Ishikawa (cell line): ENCODE measurements at regions not wholly inside any gene's neighbourhood (a gene's known extent, or its start where the extent isn't known, plus 50 kb on each side); places are given as distances from the start of the nearest gene placed in this dataset.

ENCODE experiments used
- CEBPB ChIP-seq: IDR thresholded peaks from 2 replicates; pipeline ENCODE4 v1.6.1; 2012
- CREB1 ChIP-seq: IDR thresholded peaks from 2 replicates; pipeline ENCODE4 v1.6.1; 2012; ENCODE audit warnings: low read depth
- EGR1 ChIP-seq: IDR thresholded peaks from 2 replicates; pipeline ENCODE4 v1.6.1; 2012
- EP300 ChIP-seq: IDR thresholded peaks from 2 replicates; pipeline ENCODE4 v1.6.1; 2012; ENCODE audit warnings: borderline replicate concordance
- FOXM1 ChIP-seq: IDR thresholded peaks from 2 replicates; pipeline ENCODE4 v1.6.1; 2012; ENCODE audit warnings: low read depth, borderline replicate concordance
- NFIC ChIP-seq: IDR thresholded peaks from 2 replicates; pipeline ENCODE4 v1.6.1; 2012
- TAF1 ChIP-seq: IDR thresholded peaks from 2 replicates; pipeline ENCODE4 v1.6.1; 2012; ENCODE audit warnings: low read depth, mild to moderate bottlenecking
- TEAD4 ChIP-seq: IDR thresholded peaks from 2 replicates; pipeline ENCODE4 v1.6.1; 2012
- TF ChIP-seq, protein P1 (sequence below): IDR thresholded peaks from 2 replicates; pipeline ENCODE4 v1.6.1; 2012; ENCODE audit warnings: low read depth, mild to moderate bottlenecking
- TF ChIP-seq, protein P2 (sequence below): IDR thresholded peaks from 2 replicates; pipeline ENCODE4 v1.6.1; 2012
- TF ChIP-seq, protein P3 (sequence below): IDR thresholded peaks from 2 replicates; pipeline ENCODE4 v1.6.1; 2012

DNA sequence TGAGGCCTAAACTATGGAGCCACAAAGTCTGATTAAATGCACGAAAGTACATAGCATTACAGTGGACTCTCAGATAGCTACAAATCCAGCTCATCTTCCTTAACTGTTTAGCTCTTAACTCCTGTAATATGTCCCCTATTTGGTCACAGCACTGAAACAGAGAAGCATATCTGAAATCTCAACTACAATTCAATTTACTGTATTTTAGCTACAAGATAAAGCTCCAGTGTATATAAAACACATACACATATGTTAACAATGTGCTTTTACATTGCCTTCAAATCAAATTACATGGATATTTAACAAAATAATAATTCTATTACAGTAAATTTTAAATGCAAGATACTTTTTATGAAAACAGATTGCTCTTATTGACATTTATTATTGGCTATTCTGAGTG, 849.3 kb upstream of the PRMT6 start:
- TF ChIP-seq, protein P1, sequence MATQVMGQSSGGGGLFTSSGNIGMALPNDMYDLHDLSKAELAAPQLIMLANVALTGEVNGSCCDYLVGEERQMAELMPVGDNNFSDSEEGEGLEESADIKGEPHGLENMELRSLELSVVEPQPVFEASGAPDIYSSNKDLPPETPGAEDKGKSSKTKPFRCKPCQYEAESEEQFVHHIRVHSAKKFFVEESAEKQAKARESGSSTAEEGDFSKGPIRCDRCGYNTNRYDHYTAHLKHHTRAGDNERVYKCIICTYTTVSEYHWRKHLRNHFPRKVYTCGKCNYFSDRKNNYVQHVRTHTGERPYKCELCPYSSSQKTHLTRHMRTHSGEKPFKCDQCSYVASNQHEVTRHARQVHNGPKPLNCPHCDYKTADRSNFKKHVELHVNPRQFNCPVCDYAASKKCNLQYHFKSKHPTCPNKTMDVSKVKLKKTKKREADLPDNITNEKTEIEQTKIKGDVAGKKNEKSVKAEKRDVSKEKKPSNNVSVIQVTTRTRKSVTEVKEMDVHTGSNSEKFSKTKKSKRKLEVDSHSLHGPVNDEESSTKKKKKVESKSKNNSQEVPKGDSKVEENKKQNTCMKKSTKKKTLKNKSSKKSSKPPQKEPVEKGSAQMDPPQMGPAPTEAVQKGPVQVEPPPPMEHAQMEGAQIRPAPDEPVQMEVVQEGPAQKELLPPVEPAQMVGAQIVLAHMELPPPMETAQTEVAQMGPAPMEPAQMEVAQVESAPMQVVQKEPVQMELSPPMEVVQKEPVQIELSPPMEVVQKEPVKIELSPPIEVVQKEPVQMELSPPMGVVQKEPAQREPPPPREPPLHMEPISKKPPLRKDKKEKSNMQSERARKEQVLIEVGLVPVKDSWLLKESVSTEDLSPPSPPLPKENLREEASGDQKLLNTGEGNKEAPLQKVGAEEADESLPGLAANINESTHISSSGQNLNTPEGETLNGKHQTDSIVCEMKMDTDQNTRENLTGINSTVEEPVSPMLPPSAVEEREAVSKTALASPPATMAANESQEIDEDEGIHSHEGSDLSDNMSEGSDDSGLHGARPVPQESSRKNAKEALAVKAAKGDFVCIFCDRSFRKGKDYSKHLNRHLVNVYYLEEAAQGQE: no peak
- TF ChIP-seq, protein P2, sequence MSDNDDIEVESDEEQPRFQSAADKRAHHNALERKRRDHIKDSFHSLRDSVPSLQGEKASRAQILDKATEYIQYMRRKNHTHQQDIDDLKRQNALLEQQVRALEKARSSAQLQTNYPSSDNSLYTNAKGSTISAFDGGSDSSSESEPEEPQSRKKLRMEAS: no peak
- TF ChIP-seq EGR1: no peak
- TF ChIP-seq, protein P3, sequence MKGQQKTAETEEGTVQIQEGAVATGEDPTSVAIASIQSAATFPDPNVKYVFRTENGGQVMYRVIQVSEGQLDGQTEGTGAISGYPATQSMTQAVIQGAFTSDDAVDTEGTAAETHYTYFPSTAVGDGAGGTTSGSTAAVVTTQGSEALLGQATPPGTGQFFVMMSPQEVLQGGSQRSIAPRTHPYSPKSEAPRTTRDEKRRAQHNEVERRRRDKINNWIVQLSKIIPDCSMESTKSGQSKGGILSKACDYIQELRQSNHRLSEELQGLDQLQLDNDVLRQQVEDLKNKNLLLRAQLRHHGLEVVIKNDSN: no peak
- no peak for TF ChIP-seq CEBPB
- TF ChIP-seq TAF1: no peak
- TF ChIP-seq CREB1: no peak
- no peak for TF ChIP-seq FOXM1
- no peak for TF ChIP-seq TEAD4
- TF ChIP-seq NFIC: no peak
- TF ChIP-seq EP300: no peak
